ENCODE measurements at regions not wholly inside any gene's neighbourhood (a gene's known extent, or its start where the extent isn't known, plus 50 kb on each side); places are given as distances from the start of the nearest gene placed in this dataset.

DNA sequence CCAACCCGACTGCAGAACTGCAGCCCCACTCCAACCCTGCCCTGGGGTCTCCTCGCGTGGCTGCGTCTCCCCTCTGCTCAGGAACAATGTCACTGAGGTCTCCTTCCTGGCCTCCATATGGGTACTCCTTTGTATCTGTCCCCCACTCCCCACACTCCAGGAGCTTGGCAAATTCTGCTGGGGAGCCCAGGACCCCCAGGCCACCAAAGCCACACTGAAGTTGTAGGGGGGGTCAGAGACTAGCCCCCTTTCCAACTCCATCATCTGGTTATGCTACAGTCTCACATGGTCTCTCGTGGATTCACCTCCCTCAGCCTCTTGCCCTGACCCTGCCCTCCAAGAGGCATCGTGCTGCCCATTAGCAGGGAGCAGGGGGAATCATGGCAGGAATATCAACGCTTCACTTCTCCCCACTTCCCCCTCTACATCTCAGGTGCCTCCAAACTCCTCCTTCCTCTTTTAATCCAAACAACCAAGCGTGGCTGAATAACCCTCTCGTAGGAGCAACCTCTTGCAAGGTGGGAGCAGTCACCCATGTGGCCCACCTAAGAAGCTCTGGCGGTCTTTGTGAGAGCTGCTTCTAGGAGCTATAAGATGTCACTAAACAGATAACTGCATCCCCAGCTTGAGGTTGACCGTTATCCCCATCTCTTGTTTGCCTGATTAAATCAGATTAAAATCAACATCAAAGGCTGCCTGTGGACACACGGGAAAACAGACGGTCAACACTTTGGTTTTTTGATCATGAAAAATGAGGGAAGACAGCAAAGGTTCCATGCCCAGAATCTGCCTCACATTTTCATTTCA is 86.4 kb downstream of the MIS18A start:
- TF ChIP-seq EZH2 (IDR thresholded peaks at IDR 0.05; ENCODE audit: insufficient read depth, poor library complexity, severe bottlenecking) (no peak), EZH2phosphoT487 (IDR thresholded peaks at IDR 0.05; ENCODE audit: insufficient read depth, low read depth) (no peak)
